OCI-LY7 (cell line): ENCODE measurements at regions not wholly inside any gene's neighbourhood (a gene's known extent, or its start where the extent isn't known, plus 50 kb on each side); places are given as distances from the start of the nearest gene placed in this dataset.
"Not testable (repeated sequence)": the region's sequence is repeated elsewhere in the genome, so short reads cannot be mapped to it uniquely, and the experiment has no call there.

Experiments
- EZH2phosphoT487 ChIP-seq: fragments of 200-600 bp; sonication (generic); IDR thresholded peaks from 2 replicates; pipeline ENCODE4 v1.6.1; 2018; ENCODE audit warnings: low read depth, borderline replicate concordance, mild to moderate bottlenecking, mixed run types, antibody characterized with exemption, low read length, moderate library complexity, mixed read lengths
- TF ChIP-seq, protein P1 (sequence below): fragments of 200-600 bp; sonication (generic); conservative IDR thresholded peaks from 2 replicates; pipeline ENCODE4 v1.5.1; 2014; ENCODE audit warnings: mild to moderate bottlenecking, antibody characterized with exemption, low read length, moderate library complexity, mixed read lengths

DNA sequence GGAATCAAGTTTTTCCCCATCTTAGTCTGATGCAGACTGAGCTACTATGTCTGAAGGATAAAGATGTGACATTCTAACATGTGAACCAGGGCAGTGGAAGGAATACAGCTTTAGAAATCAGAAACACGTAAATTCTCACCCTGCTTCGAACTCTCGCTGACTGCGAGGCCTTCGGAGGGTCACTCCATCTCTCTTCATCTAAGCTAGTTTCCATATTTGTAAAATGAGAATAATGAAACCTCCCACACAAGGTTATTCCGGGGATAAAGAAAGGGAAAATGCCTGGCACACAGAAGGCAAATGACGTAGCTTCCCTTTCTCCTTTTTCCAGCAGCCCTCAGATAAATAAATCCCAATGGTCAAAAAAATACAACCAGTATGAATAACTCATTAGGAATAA lies 152.0 kb downstream of the ATP6V0E2 start:
- TF ChIP-seq, protein P1, sequence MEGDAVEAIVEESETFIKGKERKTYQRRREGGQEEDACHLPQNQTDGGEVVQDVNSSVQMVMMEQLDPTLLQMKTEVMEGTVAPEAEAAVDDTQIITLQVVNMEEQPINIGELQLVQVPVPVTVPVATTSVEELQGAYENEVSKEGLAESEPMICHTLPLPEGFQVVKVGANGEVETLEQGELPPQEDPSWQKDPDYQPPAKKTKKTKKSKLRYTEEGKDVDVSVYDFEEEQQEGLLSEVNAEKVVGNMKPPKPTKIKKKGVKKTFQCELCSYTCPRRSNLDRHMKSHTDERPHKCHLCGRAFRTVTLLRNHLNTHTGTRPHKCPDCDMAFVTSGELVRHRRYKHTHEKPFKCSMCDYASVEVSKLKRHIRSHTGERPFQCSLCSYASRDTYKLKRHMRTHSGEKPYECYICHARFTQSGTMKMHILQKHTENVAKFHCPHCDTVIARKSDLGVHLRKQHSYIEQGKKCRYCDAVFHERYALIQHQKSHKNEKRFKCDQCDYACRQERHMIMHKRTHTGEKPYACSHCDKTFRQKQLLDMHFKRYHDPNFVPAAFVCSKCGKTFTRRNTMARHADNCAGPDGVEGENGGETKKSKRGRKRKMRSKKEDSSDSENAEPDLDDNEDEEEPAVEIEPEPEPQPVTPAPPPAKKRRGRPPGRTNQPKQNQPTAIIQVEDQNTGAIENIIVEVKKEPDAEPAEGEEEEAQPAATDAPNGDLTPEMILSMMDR, result not testable (repeated sequence)
- TF ChIP-seq EZH2phosphoT487, result not testable (repeated sequence)
